Right lobe of liver (tissue), 6 donors: ENCODE measurements at regions not wholly inside any gene's neighbourhood (a gene's known extent, or its start where the extent isn't known, plus 50 kb on each side); places are given as distances from the start of the nearest gene placed in this dataset.

Source experiments
- ATAC-seq, 4 donors: fragments of 200-7000 bp; cut with Tn5 transposase; one replicate each; pipeline ENCODE4 v1.9.1; 2020; ENCODE audit warnings: mild to moderate bottlenecking in 4 of 4, moderate library complexity in 4 of 4
- DNase-seq, 3 donors: peaks; one replicate each; pipeline ENCODE4 v3.0.0-alpha.2; 2020
- H3K27ac ChIP-seq, 3 donors: fragments of 200-600 bp; one replicate each; pipeline ENCODE4 v1.8.0; 2022
- H3K27me3 ChIP-seq, 2 donors: fragments of 200-600 bp; one replicate each; pipeline ENCODE4 v1.8.0; 2022
- H3K36me3 ChIP-seq, 4 donors: fragments of 200-600 bp; sonication (generic) in 1 of 4; one replicate each; pipeline versions ENCODE4 v1.5.1 to v1.8.0; 2017 to 2022; ENCODE audit warnings: control low read depth in 1 of 4
- H3K4me1 ChIP-seq, 4 donors: fragments of 200-600 bp; sonication (generic) in 1 of 4; one replicate each; pipeline versions ENCODE4 v1.5.1 to v1.8.0; 2017 to 2022; ENCODE audit warnings: control low read depth in 1 of 4
- H3K4me3 ChIP-seq, 3 donors: fragments of 200-600 bp; one replicate each; pipeline ENCODE4 v1.8.0; 2022
- H3K9me3 ChIP-seq, 4 donors: fragments of 200-600 bp; sonication (generic) in 1 of 4; one replicate each; pipeline versions ENCODE4 v1.5.1 to v1.8.0; 2017 to 2022; ENCODE audit warnings: control low read depth in 1 of 4
- CTCF ChIP-seq, 4 donors: fragments of 200-600 bp in 3 of 4; fragments of 450-650 bp in 1 of 4; IDR thresholded peaks; one replicate each; pipeline versions ENCODE4 v1.5.1 to v1.8.0; 2016 to 2022; ENCODE audit warnings: antibody characterized with exemption in 4 of 4, mild to moderate bottlenecking in 2 of 4
- POLR2A ChIP-seq: fragments of 450-650 bp; IDR thresholded peaks from one replicate; pipeline ENCODE4 v1.6.1; 2017; ENCODE audit warnings: antibody characterized with exemption, mild to moderate bottlenecking
- WGBS: methylation state at CpG from one replicate; pipeline ENCODE4 v1.1.6; 2018; ENCODE audit warnings: low coverage, low lambda C conversion rate; ENCODE audit not compliant: insufficient coverage; ENCODE audit errors: missing lambda C conversion rate; 5-methylcytosine and 5-hydroxymethylcytosine counted together
- intact Hi-C, 2 donors: fragments of 100-400 bp; cut with DNase I; formaldehyde crosslinking; loops; one replicate each; pipeline versions ENCODE4 v1.11.2 to v1.14.1; 2022
- donor health status: DM: no; HTN: yes; CAD: no.
- donor health status: DM: no; HTN: no; CAD: no.
- donor health status: DM: no; HTN: no; CAD: no.
- donor health status: DM: no; HTN: yes; CAD: no.
- donor health status: DM: no; HTN: yes; CAD: no.

- intact Hi-C loops, result no loop called here
- H3K27ac ChIP-seq, result peak overlapping the region in 2 of 3 donors; percentile 60 to 65
- peak; percentile 32 to 75 (median 67) for DNase-seq
These were observed 236.4 kb downstream of the BCL11A start for GRCh38 chr2:60317034-60317386.

GRCh38 chr2:60316381-60317033, 236.9 kb downstream of the BCL11A start:
- H3K4me3 ChIP-seq, result no peak overlapping the region
- intact Hi-C loops, result no loop called here
- H3K36me3 ChIP-seq, result no peaks in the 10 kb centered on the region
- 37% methylated on average over 7 of the region's 7 CpGs for WGBS
- ATAC-seq, result peak; percentile 95 to 99 (median 98)
- H3K4me1 ChIP-seq, result peaks cover 0 to 10% (median 4%) of the 10 kb centered on the region in 4 donors
- H3K27me3 ChIP-seq, result no peaks in the 10 kb centered on the region
- peak; percentile 74 to 90 (median 86) for DNase-seq
- no peaks in the 10 kb centered on the region for H3K9me3 ChIP-seq
- H3K27ac ChIP-seq, result peak overlapping the region in 2 of 3 donors; percentile 60 to 65
- TF ChIP-seq POLR2A (no peak), CTCF (IDR thresholded peaks at IDR 0.05) (no peak)

More at GRCh38 chr2:60317034-60317386, 236.4 kb downstream of the BCL11A start:
- H3K36me3 ChIP-seq, result no peaks in the 10 kb centered on the region
- TF ChIP-seq CTCF (IDR thresholded peaks at IDR 0.05) (no peak), POLR2A (no peak)
- no peaks in the 10 kb centered on the region for H3K9me3 ChIP-seq
- no peaks in the 10 kb centered on the region for H3K27me3 ChIP-seq
- no peak overlapping the region for H3K4me3 ChIP-seq
- peak; percentile 66 to 80 (median 72) for ATAC-seq
- 35% methylated on average over 2 of the region's 2 CpGs for WGBS
- peaks cover 0 to 10% (median 4%) of the 10 kb centered on the region in 4 donors for H3K4me1 ChIP-seq

- 92% methylated on average over 3 of the region's 3 CpGs for WGBS
- intact Hi-C loops, result no loop called here
These were observed 239.8 kb downstream of the BCL11A start for GRCh38 chr2:60313470-60314172.

GRCh38 chr2:60312618-60313017, 240.8 kb downstream of the BCL11A start:
- H3K27me3 ChIP-seq, result no peaks in the 10 kb centered on the region
- WGBS, result 25% methylated on average over 1 of the region's 1 CpG
- no peak for ATAC-seq
- H3K4me3 ChIP-seq, result no peak overlapping the region
- no peaks in the 10 kb centered on the region for H3K9me3 ChIP-seq
- peaks cover 0 to 10% (median 4%) of the 10 kb centered on the region in 4 donors for H3K4me1 ChIP-seq
- intact Hi-C loops, result no loop called here
- TF ChIP-seq CTCF (IDR thresholded peaks at IDR 0.05) (no peak), POLR2A (no peak)
- no peak for DNase-seq
- H3K27ac ChIP-seq, result no peak overlapping the region
- no peaks in the 10 kb centered on the region for H3K36me3 ChIP-seq

More at GRCh38 chr2:60313470-60314172, 239.8 kb downstream of the BCL11A start:
- no peak overlapping the region for H3K4me3 ChIP-seq
- no peak overlapping the region for H3K27ac ChIP-seq
- DNase-seq (no peak), ATAC-seq (no peak)
- no peaks in the 10 kb centered on the region for H3K36me3 ChIP-seq
- no peaks in the 10 kb centered on the region for H3K9me3 ChIP-seq
- H3K27me3 ChIP-seq, result no peaks in the 10 kb centered on the region
- peaks cover 0 to 10% (median 4%) of the 10 kb centered on the region in 4 donors for H3K4me1 ChIP-seq
- TF ChIP-seq POLR2A, result no peak

- intact Hi-C loops, result no loop called here
- H3K36me3 ChIP-seq, result no peaks in the 10 kb centered on the region
- WGBS, result 83% methylated on average over 1 of the region's 1 CpG
- H3K27me3 ChIP-seq, result no peaks in the 10 kb centered on the region
- H3K9me3 ChIP-seq, result no peaks in the 10 kb centered on the region
- H3K4me1 ChIP-seq, result peaks cover 0 to 4% (median under 1%) of the 10 kb centered on the region in 4 donors
- no peak overlapping the region for H3K27ac ChIP-seq
- TF ChIP-seq CTCF (IDR thresholded peaks at IDR 0.05), result no peak
- TF ChIP-seq POLR2A, result no peak
- H3K4me3 ChIP-seq, result no peak overlapping the region
- DNase-seq (no peak), ATAC-seq (no peak)
These were observed 241.9 kb downstream of the BCL11A start for GRCh38 chr2:60311524-60311923.
